Astrocyte (in vitro differentiated cells and primary cell): ENCODE measurements at regions not wholly inside any gene's neighbourhood (a gene's known extent, or its start where the extent isn't known, plus 50 kb on each side); places are given as distances from the start of the nearest gene placed in this dataset.
A peak's percentile ranks its signal among the peaks of the same experiment; 100 is the strongest.

Experiments used
- DNase-seq: peaks from one replicate; pipeline ENCODE4 v3.0.0-alpha.2; 2010; ENCODE audit warnings: low read depth
- FAIRE-seq: peaks from 2 replicates; lab custom pipeline; 2011; peaks lifted over from hg19 to GRCh38; lab: Jason Lieb, UNC
- H2AFZ ChIP-seq: 2 replicates; pipeline ENCODE4 v1.6.0; 2012; ENCODE audit warnings: low read depth, low read length, inconsistent platforms
- H3K27ac ChIP-seq: 2 replicates; pipeline ENCODE4 v1.5.1; 2011; ENCODE audit warnings: low read depth, low read length, inconsistent platforms
- H3K27me3 ChIP-seq: 2 replicates; pipeline ENCODE4 v1.6.0; 2011; ENCODE audit warnings: low read length, inconsistent platforms; ENCODE audit not compliant: insufficient read depth
- H3K36me3 ChIP-seq: 2 replicates; pipeline ENCODE4 v1.5.1; 2011; ENCODE audit warnings: low read length, inconsistent platforms; ENCODE audit not compliant: insufficient read depth
- H3K4me1 ChIP-seq: 2 replicates; pipeline ENCODE4 v1.5.1; 2011; ENCODE audit warnings: low read length, inconsistent platforms; ENCODE audit not compliant: insufficient read depth
- H3K4me2 ChIP-seq: 2 replicates; pipeline ENCODE4 v1.6.0; 2012; ENCODE audit warnings: low read length, inconsistent platforms
- H3K4me3 ChIP-seq: 2 replicates; pipeline ENCODE4 v1.5.1; 2011; ENCODE audit warnings: low read depth, mild to moderate bottlenecking, low read length, inconsistent platforms; ENCODE audit not compliant: insufficient read depth
- H3K79me2 ChIP-seq: 2 replicates; pipeline ENCODE4 v1.6.0; 2012; ENCODE audit warnings: mild to moderate bottlenecking, low read length, inconsistent platforms; ENCODE audit not compliant: insufficient read depth
- H3K9ac ChIP-seq: 2 replicates; pipeline ENCODE4 v1.6.0; 2012; ENCODE audit warnings: mild to moderate bottlenecking, low read length, inconsistent platforms
- H3K9me3 ChIP-seq: 2 replicates; pipeline ENCODE4 v1.5.1; 2012; ENCODE audit warnings: low read depth, mild to moderate bottlenecking, low read length, inconsistent platforms; ENCODE audit not compliant: insufficient read depth
- H4K20me1 ChIP-seq: 2 replicates; pipeline ENCODE4 v1.6.0; 2012; ENCODE audit warnings: low read length, inconsistent platforms; ENCODE audit not compliant: insufficient read depth
- H3K27ac Mint-ChIP-seq: one replicate; pipeline ENCODE4 v1.8.0; 2021; ENCODE audit warnings: mild to moderate bottlenecking, mixed read lengths; ENCODE audit not compliant: unreplicated experiment
- H3K27me3 Mint-ChIP-seq: one replicate; pipeline ENCODE4 v1.8.0; 2021; ENCODE audit warnings: low read depth, mixed read lengths; ENCODE audit not compliant: unreplicated experiment
- H3K36me3 Mint-ChIP-seq: one replicate; pipeline ENCODE4 v1.8.0; 2021; ENCODE audit warnings: low read depth, mixed read lengths; ENCODE audit not compliant: unreplicated experiment
- H3K4me1 Mint-ChIP-seq: one replicate; pipeline ENCODE4 v1.8.0; 2021; ENCODE audit warnings: low read depth, mixed read lengths; ENCODE audit not compliant: unreplicated experiment
- H3K4me3 Mint-ChIP-seq: one replicate; pipeline ENCODE4 v1.8.0; 2021; ENCODE audit warnings: mild to moderate bottlenecking, moderate library complexity, mixed read lengths; ENCODE audit not compliant: unreplicated experiment
- H3K9me3 Mint-ChIP-seq: one replicate; pipeline ENCODE4 v1.8.0; 2021; ENCODE audit warnings: mild to moderate bottlenecking, mixed read lengths; ENCODE audit not compliant: unreplicated experiment
- EZH2 ChIP-seq: IDR thresholded peaks from 2 replicates; pipeline ENCODE4 v1.6.1; 2012; ENCODE audit warnings: mild to moderate bottlenecking, low read length, inconsistent platforms; ENCODE audit not compliant: insufficient read depth
- TF ChIP-seq, protein P1 (sequence below): IDR thresholded peaks from 2 replicates; pipeline ENCODE4 v1.5.1; 2011; ENCODE audit warnings: low read depth, mild to moderate bottlenecking, inconsistent platforms, low read length, moderate library complexity; ENCODE audit not compliant: insufficient read depth

DNA sequence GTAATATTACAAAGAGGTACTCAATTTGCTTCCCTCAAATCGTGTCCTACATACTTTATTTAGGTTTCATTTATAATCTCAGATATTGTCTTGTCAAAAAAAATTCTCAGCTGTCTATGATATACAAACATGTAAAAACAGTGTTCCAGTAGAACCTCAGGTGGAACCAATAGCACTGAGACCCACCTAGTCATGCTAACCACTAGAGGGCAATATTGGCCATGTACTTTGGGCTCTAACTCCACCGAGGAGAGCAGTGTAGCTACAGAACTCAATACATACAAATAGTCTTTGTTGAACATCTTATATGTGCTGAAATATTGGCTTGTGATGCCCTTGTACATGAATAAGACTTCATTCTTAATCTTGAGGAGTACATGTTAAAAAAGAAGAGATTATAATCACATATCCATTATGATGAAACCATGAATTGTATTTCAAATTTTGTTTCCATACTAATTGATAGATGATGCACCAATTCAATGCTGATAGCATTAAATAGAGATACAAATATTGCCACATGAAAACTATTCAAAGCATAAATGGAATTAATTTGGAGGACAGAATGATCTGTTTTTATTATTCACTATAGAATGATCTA is 71.2 kb upstream of the CNTLN start:
- FAIRE-seq (peak; percentile 82), DNase-seq (peak; percentile 27)
- no peaks in the 10 kb centered on the region for H3K79me2 ChIP-seq
- H3K4me1 Mint-ChIP-seq, result no peaks in the 10 kb centered on the region
- H2AFZ ChIP-seq, result no peak overlapping the region
- TF ChIP-seq, protein P1, sequence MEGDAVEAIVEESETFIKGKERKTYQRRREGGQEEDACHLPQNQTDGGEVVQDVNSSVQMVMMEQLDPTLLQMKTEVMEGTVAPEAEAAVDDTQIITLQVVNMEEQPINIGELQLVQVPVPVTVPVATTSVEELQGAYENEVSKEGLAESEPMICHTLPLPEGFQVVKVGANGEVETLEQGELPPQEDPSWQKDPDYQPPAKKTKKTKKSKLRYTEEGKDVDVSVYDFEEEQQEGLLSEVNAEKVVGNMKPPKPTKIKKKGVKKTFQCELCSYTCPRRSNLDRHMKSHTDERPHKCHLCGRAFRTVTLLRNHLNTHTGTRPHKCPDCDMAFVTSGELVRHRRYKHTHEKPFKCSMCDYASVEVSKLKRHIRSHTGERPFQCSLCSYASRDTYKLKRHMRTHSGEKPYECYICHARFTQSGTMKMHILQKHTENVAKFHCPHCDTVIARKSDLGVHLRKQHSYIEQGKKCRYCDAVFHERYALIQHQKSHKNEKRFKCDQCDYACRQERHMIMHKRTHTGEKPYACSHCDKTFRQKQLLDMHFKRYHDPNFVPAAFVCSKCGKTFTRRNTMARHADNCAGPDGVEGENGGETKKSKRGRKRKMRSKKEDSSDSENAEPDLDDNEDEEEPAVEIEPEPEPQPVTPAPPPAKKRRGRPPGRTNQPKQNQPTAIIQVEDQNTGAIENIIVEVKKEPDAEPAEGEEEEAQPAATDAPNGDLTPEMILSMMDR, result peak; percentile 79
- no peak for TF ChIP-seq EZH2
- H3K9me3 ChIP-seq, result no peaks in the 10 kb centered on the region
- H3K27me3 ChIP-seq, result no peaks in the 10 kb centered on the region
- H3K9ac ChIP-seq, result no peak overlapping the region
- H3K9me3 Mint-ChIP-seq, result no peaks in the 10 kb centered on the region
- H3K4me1 ChIP-seq, result no peaks in the 10 kb centered on the region
- no peak overlapping the region for H3K4me2 ChIP-seq
- H3K27ac ChIP-seq, result no peak overlapping the region
- H3K27ac Mint-ChIP-seq, result no peak overlapping the region
- H3K36me3 ChIP-seq, result no peaks in the 10 kb centered on the region
- no peaks in the 10 kb centered on the region for H4K20me1 ChIP-seq
- no peaks in the 10 kb centered on the region for H3K36me3 Mint-ChIP-seq
- H3K4me3 ChIP-seq, result no peak overlapping the region
- no peaks in the 10 kb centered on the region for H3K27me3 Mint-ChIP-seq
- H3K4me3 Mint-ChIP-seq, result no peak overlapping the region

DNA sequence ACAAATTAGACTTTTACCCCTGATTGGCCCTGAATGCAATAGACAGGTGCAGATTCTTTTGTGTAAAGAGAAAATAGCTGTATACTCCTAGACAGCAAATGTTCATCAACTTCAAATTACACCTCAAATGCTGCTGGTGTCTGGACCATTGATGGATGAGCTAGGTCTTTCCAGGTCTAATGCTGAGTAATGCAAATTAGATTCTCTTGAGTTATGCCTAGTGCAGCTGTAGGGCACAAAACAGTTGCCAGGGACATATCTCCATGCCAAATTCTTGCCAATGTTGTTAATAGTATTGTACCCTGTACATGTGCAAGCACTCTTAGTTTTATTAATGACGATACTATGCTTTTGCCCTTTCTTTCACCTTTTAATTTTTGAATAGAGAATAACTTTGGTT is 72.3 kb upstream of the CNTLN start:
- H3K9ac ChIP-seq, result no peak overlapping the region
- H4K20me1 ChIP-seq, result no peaks in the 10 kb centered on the region
- no peak for DNase-seq
- H2AFZ ChIP-seq, result no peak overlapping the region
- no peaks in the 10 kb centered on the region for H3K36me3 ChIP-seq
- H3K27me3 Mint-ChIP-seq, result no peaks in the 10 kb centered on the region
- no peak overlapping the region for H3K4me3 ChIP-seq
- no peaks in the 10 kb centered on the region for H3K36me3 Mint-ChIP-seq
- no peak overlapping the region for H3K4me2 ChIP-seq
- no peak overlapping the region for H3K4me3 Mint-ChIP-seq
- no peaks in the 10 kb centered on the region for H3K79me2 ChIP-seq
- no peaks in the 10 kb centered on the region for H3K4me1 Mint-ChIP-seq
- no peak for FAIRE-seq
- H3K9me3 Mint-ChIP-seq, result no peaks in the 10 kb centered on the region
- no peaks in the 10 kb centered on the region for H3K9me3 ChIP-seq
- TF ChIP-seq EZH2, result no peak
- TF ChIP-seq, protein P1, result no peak
- no peak overlapping the region for H3K27ac ChIP-seq
- no peaks in the 10 kb centered on the region for H3K27me3 ChIP-seq
- H3K27ac Mint-ChIP-seq, result no peak overlapping the region
- no peaks in the 10 kb centered on the region for H3K4me1 ChIP-seq

- Mint-ChIP-seq H3K36me3 (no peaks in the 10 kb centered on the region), H3K27ac (no peak overlapping the region), H3K4me3 (no peak overlapping the region), H3K4me1 (no peaks in the 10 kb centered on the region), H3K9me3 (peaks cover 4% of the 10 kb centered on the region), H3K27me3 (no peaks in the 10 kb centered on the region)
- H3K4me3 ChIP-seq, result no peak overlapping the region
- H2AFZ ChIP-seq, result no peak overlapping the region
- no peak overlapping the region for H3K27ac ChIP-seq
- no peak overlapping the region for H3K9ac ChIP-seq
- no peaks in the 10 kb centered on the region for H3K36me3 ChIP-seq
- H4K20me1 ChIP-seq, result no peaks in the 10 kb centered on the region
- H3K9me3 ChIP-seq, result no peaks in the 10 kb centered on the region
- FAIRE-seq (no peak), DNase-seq (no peak)
- TF ChIP-seq EZH2, result no peak
- TF ChIP-seq, protein P1, result no peak
- H3K79me2 ChIP-seq, result no peaks in the 10 kb centered on the region
- no peak overlapping the region for H3K4me2 ChIP-seq
- H3K4me1 ChIP-seq, result no peaks in the 10 kb centered on the region
- H3K27me3 ChIP-seq, result no peaks in the 10 kb centered on the region
Measured at GRCh38 chr9:17060450-17060849, 74.4 kb upstream of the CNTLN start.
